Astrocyte (in vitro differentiated cells and primary cell): ENCODE measurements at regions not wholly inside any gene's neighbourhood (a gene's known extent, or its start where the extent isn't known, plus 50 kb on each side); places are given as distances from the start of the nearest gene placed in this dataset.

Experiments used
- DNase-seq: peaks from one replicate; pipeline ENCODE4 v3.0.0-alpha.2; 2010; ENCODE audit warnings: low read depth
- FAIRE-seq: peaks from 2 replicates; lab custom pipeline; 2011; peaks lifted over from hg19 to GRCh38; lab: Jason Lieb, UNC
- H2AFZ ChIP-seq: 2 replicates; pipeline ENCODE4 v1.6.0; 2012; ENCODE audit warnings: low read depth, low read length, inconsistent platforms
- H3K27ac ChIP-seq: 2 replicates; pipeline ENCODE4 v1.5.1; 2011; ENCODE audit warnings: low read depth, low read length, inconsistent platforms
- H3K27me3 ChIP-seq: 2 replicates; pipeline ENCODE4 v1.6.0; 2011; ENCODE audit warnings: low read length, inconsistent platforms; ENCODE audit not compliant: insufficient read depth
- H3K36me3 ChIP-seq: 2 replicates; pipeline ENCODE4 v1.5.1; 2011; ENCODE audit warnings: low read length, inconsistent platforms; ENCODE audit not compliant: insufficient read depth
- H3K4me1 ChIP-seq: 2 replicates; pipeline ENCODE4 v1.5.1; 2011; ENCODE audit warnings: low read length, inconsistent platforms; ENCODE audit not compliant: insufficient read depth
- H3K4me2 ChIP-seq: 2 replicates; pipeline ENCODE4 v1.6.0; 2012; ENCODE audit warnings: low read length, inconsistent platforms
- H3K4me3 ChIP-seq: 2 replicates; pipeline ENCODE4 v1.5.1; 2011; ENCODE audit warnings: low read depth, mild to moderate bottlenecking, low read length, inconsistent platforms; ENCODE audit not compliant: insufficient read depth
- H3K79me2 ChIP-seq: 2 replicates; pipeline ENCODE4 v1.6.0; 2012; ENCODE audit warnings: mild to moderate bottlenecking, low read length, inconsistent platforms; ENCODE audit not compliant: insufficient read depth
- H3K9ac ChIP-seq: 2 replicates; pipeline ENCODE4 v1.6.0; 2012; ENCODE audit warnings: mild to moderate bottlenecking, low read length, inconsistent platforms
- H3K9me3 ChIP-seq: 2 replicates; pipeline ENCODE4 v1.5.1; 2012; ENCODE audit warnings: low read depth, mild to moderate bottlenecking, low read length, inconsistent platforms; ENCODE audit not compliant: insufficient read depth
- H4K20me1 ChIP-seq: 2 replicates; pipeline ENCODE4 v1.6.0; 2012; ENCODE audit warnings: low read length, inconsistent platforms; ENCODE audit not compliant: insufficient read depth
- H3K27ac Mint-ChIP-seq: one replicate; pipeline ENCODE4 v1.8.0; 2021; ENCODE audit warnings: mild to moderate bottlenecking, mixed read lengths; ENCODE audit not compliant: unreplicated experiment
- H3K27me3 Mint-ChIP-seq: one replicate; pipeline ENCODE4 v1.8.0; 2021; ENCODE audit warnings: low read depth, mixed read lengths; ENCODE audit not compliant: unreplicated experiment
- H3K36me3 Mint-ChIP-seq: one replicate; pipeline ENCODE4 v1.8.0; 2021; ENCODE audit warnings: low read depth, mixed read lengths; ENCODE audit not compliant: unreplicated experiment
- H3K4me1 Mint-ChIP-seq: one replicate; pipeline ENCODE4 v1.8.0; 2021; ENCODE audit warnings: low read depth, mixed read lengths; ENCODE audit not compliant: unreplicated experiment
- H3K4me3 Mint-ChIP-seq: one replicate; pipeline ENCODE4 v1.8.0; 2021; ENCODE audit warnings: mild to moderate bottlenecking, moderate library complexity, mixed read lengths; ENCODE audit not compliant: unreplicated experiment
- H3K9me3 Mint-ChIP-seq: one replicate; pipeline ENCODE4 v1.8.0; 2021; ENCODE audit warnings: mild to moderate bottlenecking, mixed read lengths; ENCODE audit not compliant: unreplicated experiment
- EZH2 ChIP-seq: IDR thresholded peaks from 2 replicates; pipeline ENCODE4 v1.6.1; 2012; ENCODE audit warnings: mild to moderate bottlenecking, low read length, inconsistent platforms; ENCODE audit not compliant: insufficient read depth
- TF ChIP-seq, protein P1 (sequence below): IDR thresholded peaks from 2 replicates; pipeline ENCODE4 v1.5.1; 2011; ENCODE audit warnings: low read depth, mild to moderate bottlenecking, inconsistent platforms, low read length, moderate library complexity; ENCODE audit not compliant: insufficient read depth

DNA sequence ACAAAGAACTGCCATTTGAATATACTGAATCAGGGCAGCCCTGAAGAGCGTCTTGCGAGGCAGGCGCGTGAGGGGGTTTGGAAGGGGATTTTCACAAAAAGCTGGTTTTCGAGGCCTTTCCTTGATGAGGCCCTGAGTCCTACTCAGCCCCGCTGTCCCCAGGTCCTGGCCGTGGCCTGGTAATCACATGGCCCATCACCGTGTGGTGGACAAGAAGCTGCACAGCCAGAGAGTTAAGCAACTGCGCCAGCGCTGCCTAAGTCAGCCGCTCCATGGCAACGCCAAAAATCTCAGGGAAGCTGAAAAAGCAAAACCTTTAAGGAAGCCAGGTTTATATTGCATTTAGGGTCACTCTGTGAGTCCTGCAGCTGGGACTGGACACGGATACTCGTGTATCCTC, 341.2 kb upstream of the MYT1L start:
- Mint-ChIP-seq H3K4me3 (no peak overlapping the region), H3K27me3 (peaks cover 36% of the 10 kb centered on the region), H3K9me3 (no peaks in the 10 kb centered on the region), H3K27ac (no peak overlapping the region), H3K36me3 (no peaks in the 10 kb centered on the region), H3K4me1 (no peaks in the 10 kb centered on the region)
- Histone ChIP-seq H3K27ac (no peak overlapping the region), H4K20me1 (no peaks in the 10 kb centered on the region), H2AFZ (no peak overlapping the region), H3K4me2 (no peak overlapping the region), H3K27me3 (no peaks in the 10 kb centered on the region), H3K36me3 (no peaks in the 10 kb centered on the region), H3K9me3 (peaks cover 4% of the 10 kb centered on the region), H3K4me3 (no peak overlapping the region), H3K9ac (no peak overlapping the region), H3K4me1 (no peaks in the 10 kb centered on the region), H3K79me2 (no peaks in the 10 kb centered on the region)
- DNase-seq (no peak), FAIRE-seq (no peak)
- TF ChIP-seq, protein P1, sequence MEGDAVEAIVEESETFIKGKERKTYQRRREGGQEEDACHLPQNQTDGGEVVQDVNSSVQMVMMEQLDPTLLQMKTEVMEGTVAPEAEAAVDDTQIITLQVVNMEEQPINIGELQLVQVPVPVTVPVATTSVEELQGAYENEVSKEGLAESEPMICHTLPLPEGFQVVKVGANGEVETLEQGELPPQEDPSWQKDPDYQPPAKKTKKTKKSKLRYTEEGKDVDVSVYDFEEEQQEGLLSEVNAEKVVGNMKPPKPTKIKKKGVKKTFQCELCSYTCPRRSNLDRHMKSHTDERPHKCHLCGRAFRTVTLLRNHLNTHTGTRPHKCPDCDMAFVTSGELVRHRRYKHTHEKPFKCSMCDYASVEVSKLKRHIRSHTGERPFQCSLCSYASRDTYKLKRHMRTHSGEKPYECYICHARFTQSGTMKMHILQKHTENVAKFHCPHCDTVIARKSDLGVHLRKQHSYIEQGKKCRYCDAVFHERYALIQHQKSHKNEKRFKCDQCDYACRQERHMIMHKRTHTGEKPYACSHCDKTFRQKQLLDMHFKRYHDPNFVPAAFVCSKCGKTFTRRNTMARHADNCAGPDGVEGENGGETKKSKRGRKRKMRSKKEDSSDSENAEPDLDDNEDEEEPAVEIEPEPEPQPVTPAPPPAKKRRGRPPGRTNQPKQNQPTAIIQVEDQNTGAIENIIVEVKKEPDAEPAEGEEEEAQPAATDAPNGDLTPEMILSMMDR = no peak
- no peak for TF ChIP-seq EZH2

GRCh38 chr2:2671826-2672225, 340.8 kb upstream of the MYT1L start:
- Histone ChIP-seq H3K9me3 (peaks cover 4% of the 10 kb centered on the region), H3K79me2 (no peaks in the 10 kb centered on the region), H3K4me3 (no peak overlapping the region), H3K4me2 (no peak overlapping the region), H3K36me3 (no peaks in the 10 kb centered on the region), H3K9ac (no peak overlapping the region), H3K27me3 (no peaks in the 10 kb centered on the region), H2AFZ (no peak overlapping the region), H4K20me1 (no peaks in the 10 kb centered on the region), H3K27ac (no peak overlapping the region), H3K4me1 (no peaks in the 10 kb centered on the region)
- Mint-ChIP-seq H3K4me1 (no peaks in the 10 kb centered on the region), H3K4me3 (no peak overlapping the region), H3K9me3 (no peaks in the 10 kb centered on the region), H3K27ac (no peak overlapping the region), H3K27me3 (peaks cover 32% of the 10 kb centered on the region), H3K36me3 (no peaks in the 10 kb centered on the region)
- FAIRE-seq (no peak), DNase-seq (no peak)
- TF ChIP-seq, protein P1 = no peak
- TF ChIP-seq EZH2 = no peak

DNA sequence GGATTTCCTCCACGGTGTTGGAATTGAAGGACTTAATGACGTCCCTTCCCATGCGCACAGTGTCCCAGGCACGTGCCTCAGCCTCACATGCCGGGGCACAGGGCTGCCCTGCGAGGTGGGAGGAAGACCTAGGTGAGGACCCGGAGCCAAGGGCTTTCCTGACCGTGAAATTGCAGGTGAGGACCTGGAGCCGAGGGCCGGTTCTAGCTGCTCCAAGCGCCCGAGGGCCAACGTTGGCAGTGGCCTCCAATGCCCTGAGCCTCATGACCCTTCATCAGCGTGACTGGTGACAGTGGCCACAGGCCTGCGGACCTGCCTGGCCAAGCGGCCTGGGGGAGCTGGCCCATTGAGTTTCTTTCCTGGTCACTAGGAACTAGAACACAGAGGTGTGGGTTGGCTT, 338.2 kb upstream of the MYT1L start:
- TF ChIP-seq EZH2 = no peak
- TF ChIP-seq, protein P1 = no peak
- Mint-ChIP-seq H3K27ac (no peak overlapping the region), H3K4me3 (no peak overlapping the region)

More for the DNA sequence above, 338.2 kb upstream of the MYT1L start:
- FAIRE-seq (no peak), DNase-seq (no peak)
- Histone ChIP-seq H3K9ac (no peak overlapping the region), H4K20me1 (no peaks in the 10 kb centered on the region), H3K79me2 (no peaks in the 10 kb centered on the region), H3K9me3 (peaks cover 4% of the 10 kb centered on the region), H3K4me3 (no peak overlapping the region), H3K27me3 (no peaks in the 10 kb centered on the region), H2AFZ (no peak overlapping the region), H3K4me1 (peaks cover 5% of the 10 kb centered on the region), H3K36me3 (no peaks in the 10 kb centered on the region), H3K27ac (no peak overlapping the region), H3K4me2 (no peak overlapping the region)
- Mint-ChIP-seq H3K9me3 (no peaks in the 10 kb centered on the region), H3K27me3 (peaks cover 26% of the 10 kb centered on the region), H3K36me3 (no peaks in the 10 kb centered on the region), H3K4me1 (peaks cover 19% of the 10 kb centered on the region)
